CD4-positive, alpha-beta T cell treated with Interferon alpha-2 for 1 hour (primary cell): ENCODE measurements at regions not wholly inside any gene's neighbourhood (a gene's known extent, or its start where the extent isn't known, plus 50 kb on each side); places are given as distances from the start of the nearest gene placed in this dataset.

ENCODE experiments used
- DNase-seq, 2 donors: peaks; one replicate each; pipeline ENCODE4 v3.0.0-alpha.2; 2020 to 2022

DNA sequence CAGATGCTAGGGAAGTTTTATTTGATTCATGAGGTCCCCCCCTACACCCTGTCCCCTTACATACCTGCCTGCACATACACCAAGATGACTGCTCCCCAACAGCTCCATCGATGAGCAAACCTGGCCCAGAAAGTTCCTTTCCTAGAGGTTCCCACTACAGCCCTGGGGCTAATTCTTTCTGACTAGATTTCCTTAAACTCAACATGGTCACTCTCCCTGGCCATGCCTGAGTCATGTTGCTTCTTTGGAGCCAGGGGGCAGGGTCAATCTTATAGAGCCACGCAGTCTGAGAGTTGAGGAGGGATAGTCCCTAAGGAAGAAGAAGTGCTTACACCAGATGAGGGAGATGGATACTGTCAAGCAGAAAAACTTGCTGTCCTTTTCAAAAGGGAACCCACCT is 67.7 kb upstream of the GLI2 start:
- no peak for DNase-seq

DNA sequence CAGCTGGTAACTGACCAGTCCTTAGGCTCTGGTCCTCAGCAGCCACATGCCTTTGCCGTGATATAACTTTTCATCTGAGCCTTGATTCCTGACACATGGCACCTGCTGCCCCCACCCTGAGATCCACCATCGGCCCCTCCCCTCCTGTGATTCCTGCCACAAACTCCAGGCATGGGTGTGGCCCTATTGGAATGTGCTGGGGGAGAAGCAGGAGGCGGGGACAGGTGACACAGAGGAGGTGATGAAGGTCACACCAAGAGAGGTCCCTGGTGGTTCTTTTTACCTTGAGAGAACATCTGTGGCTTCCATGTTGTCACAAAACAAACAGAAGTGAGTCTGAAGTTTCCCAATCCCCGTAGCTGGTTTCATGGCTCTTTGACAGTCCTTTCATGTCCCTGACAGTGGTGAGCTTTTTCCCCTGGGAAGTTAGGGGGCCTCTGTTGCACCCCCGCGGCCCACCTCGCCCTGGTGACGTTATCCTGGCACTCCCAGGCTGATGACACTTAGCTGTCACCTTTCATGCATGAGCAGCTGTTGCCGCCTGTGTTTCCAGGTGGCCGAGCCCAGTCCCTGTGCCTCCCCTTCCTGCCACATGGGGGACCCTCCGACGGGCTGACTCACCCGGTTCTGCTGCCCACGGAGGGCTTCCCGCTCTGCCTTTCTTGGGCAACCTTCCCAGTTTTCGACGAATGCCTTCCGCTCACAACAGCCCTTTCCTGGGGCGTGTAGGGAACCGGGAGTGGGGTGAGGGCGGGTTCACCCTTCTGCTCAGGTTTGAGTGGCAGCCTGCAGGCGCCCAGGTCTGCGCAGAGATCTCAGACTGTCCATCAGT is 66.3 kb upstream of the GLI2 start:
- DNase-seq: no peak

DNA sequence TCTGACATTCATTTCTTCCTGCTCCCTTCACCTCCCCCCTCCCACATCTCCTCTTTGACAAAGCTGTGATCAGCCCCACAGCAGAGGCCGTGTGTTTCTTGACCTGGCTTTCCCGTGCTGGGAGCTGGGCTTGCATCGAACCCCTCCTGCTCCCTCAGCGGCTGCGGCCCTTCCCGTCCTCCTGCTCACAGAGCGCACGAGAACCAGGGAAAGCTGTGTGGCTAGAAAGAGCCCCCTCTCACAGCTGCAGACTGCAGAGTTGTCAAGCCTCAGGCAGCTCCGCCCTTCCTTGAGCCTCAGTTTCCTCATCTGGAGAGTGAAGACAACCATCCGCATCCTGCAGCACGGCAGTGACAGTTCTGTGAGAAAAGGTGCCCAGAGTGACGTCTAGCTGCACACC is 65.7 kb upstream of the GLI2 start:
- no peak for DNase-seq

DNA sequence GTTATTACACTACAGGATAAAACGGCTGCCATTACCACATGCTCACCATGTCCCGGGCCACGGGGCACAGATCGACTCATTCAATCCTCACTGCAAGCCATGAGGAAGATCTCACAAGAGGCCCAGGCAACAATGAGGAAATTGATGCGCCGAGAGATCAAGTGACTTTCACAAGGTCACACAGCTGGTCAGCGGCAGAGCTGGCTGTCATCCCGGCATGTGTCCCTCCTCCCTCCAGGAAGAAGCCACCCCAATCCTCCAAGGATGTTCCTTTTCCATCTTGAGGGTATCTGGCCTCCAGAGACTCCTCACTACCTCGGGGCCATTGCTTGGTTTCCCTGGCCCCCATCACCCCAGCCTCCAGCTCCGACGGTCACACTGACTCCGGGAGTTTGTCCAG is 65.3 kb upstream of the GLI2 start:
- DNase-seq: no peak

DNA sequence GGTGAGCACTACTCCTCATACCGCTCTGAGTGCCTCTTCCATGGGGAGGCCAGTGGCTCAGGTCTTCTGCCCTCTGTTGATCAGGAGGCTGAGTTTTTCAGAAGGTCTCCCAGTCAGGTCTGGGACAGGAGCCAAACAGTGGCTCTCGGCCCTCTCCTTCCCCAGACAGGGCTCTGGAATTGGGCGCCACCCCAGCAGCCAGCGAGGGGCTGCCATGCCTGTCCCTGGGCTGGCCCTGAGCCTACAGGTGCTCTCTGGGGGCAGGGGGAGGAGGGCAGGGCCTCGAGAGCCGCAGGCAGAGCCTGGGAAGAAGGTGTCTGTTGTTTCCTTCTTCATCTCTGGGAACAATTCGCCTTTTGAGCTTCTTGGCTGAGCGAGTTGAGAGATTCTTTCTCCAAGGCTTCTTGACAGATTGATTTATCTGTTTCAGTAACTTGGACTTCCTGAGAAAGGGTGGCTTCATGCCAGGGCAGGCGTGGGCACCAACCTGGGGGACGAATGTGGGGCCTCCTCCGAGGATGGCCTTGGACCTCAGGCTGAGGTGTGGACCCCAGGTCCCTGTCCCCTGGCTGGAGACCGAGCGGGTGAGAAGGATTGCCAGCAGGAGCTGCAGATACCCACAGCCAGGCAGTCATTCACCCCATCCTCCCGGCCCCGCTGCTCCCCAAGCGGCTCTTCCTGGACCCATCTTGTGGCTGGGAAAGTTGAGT is 64.7 kb upstream of the GLI2 start:
- DNase-seq: no peak

DNA sequence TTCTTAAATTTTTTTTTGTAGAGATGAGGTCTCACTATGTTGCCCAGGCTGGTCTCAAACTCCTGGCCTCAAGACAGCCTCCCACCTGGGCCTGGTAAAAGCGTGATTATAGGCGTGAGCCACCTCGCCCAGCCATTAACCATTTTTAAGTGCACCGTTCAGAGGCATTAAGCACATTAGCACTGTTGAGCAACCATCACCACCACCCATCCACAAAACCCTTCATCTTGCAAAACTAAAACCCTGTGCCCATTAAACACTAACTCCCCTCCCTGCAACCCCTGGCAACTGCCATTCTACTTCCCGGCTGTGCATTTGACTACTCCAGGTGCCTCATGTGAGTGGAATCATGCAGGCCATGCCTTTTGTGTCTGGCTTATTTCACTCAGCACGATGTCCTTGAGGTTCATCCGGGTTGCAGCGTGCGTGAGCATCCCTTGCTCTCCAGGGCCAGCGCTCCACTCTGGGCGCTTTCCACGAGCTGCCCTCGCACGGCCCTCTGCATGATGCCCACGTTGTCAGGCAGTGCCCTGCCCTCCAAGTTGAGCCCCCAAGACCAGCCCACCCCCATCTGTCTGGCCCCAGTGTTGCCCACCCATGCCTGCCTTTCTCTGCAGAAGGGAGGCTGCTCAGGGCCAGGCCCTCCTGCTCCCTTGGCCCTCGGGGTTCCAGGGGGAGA is 63.0 kb upstream of the GLI2 start:
- no peak for DNase-seq

DNA sequence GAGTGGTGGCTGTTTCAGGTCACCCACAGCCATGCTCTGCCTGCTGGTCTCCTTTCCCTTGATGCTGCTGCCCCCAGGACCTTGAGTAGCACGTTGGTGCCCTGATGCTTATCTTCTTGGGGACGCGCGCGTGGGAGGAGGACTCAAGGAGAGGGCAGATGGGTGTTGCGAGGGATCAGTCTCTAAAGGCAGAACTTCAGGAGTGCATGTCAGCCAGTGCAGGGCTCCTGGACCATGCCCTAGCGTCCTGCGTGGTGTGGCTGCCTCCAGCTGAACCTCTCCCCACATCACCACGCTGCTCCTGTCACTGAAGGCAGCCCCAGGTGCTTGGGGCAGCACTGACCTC is 62.5 kb upstream of the GLI2 start:
- no peak for DNase-seq

DNA sequence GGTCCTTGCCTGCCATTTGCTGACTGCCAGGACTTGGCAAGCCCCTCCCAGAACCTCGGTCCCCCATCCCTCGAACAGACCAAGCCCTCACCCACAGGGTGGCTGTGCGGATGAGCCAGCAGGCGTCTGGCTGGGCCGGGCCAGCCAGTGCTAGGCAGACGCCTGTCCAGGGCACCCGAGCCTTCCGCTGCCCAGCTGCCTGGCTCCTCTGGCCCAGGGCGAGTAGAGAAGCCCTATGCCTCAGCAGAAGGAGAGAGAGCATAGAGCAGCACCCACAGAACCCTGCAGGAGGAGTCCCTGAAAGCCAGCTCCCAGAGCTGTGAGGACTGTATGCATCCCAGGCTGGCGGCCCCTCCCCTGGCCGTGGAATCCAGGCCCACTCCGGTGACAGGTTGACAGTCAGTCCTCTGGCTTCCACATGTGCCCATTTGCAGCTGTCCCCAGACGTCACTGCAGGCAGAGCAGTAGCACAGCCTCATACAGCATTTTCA is 62.1 kb upstream of the GLI2 start:
- DNase-seq: no peak

DNA sequence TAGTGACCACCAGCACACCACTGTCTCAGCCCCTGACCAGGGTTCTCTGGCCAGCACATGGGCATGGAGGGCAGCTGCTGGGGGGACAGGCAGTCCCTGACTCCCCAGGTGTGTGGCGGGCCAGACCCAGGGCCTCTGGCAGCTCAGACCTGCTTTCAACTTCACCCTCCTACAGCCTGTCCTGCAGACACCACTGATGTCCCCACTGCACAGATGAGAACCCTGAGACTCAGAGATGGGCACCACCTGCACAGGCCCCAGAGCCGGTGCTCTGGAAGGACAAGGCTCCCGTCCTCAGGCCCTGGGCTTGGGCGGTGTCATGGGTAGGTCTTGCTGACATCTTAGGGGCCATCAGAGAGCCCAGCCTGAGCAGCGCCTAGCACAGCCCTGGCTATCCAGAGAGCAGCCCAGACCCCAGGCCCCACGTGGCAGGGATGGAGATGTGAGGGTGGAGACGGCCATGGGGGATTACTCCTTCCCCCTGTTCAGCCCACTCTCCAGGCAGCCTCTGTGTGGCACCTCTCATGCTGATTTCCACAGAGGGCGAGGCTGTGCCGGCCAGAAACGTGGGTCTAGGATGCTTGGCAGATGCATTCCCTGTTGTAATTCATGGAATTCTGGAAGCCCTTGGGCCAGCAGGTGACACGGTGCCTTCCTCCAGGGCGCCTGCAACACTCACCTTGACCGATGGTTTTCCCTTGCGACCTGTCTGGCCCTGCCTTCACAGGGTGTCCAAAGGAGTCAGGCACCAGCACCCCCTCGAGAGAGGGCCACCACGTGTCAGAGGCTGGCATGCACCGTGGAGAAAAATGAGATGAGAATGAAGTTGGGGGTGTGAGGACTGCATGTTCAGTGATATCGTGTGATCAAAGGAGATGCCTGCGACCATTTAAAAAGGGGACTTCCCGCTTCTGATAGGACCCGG is 61.2 kb upstream of the GLI2 start:
- DNase-seq: no peak

DNA sequence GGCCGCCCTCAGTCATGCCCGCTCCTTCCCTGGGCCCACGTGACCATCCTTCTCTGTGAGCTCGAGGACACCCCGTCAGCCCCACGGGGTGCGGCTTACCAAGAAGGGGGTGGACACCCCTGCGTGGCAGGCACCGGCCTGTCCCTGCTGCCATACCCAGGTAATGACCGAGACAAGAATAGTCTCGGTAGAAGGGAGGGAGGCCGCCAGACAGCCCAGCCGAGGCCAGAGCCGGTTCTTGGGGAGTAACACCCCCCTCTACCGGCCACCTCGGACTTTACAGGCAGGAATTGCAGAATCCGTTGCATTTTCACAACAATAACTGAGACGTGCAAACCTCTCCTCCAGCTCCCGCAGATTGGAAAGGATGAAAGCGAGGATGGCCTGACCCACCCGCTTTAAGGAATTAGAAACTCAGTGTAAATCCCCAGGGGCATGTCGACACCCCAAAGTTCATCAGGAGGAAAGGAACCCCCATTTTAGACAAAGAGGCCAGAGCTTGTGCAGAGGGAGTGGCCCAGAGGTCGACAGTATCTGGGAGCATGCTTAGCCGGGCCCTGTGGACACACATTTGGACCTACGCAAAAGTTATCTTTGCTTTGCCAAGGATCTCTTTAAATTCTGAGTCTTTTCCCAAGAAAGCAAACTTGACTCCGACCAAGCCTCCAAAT is 60.1 kb upstream of the GLI2 start:
- peak; percentile 14 to 36 for DNase-seq

DNA sequence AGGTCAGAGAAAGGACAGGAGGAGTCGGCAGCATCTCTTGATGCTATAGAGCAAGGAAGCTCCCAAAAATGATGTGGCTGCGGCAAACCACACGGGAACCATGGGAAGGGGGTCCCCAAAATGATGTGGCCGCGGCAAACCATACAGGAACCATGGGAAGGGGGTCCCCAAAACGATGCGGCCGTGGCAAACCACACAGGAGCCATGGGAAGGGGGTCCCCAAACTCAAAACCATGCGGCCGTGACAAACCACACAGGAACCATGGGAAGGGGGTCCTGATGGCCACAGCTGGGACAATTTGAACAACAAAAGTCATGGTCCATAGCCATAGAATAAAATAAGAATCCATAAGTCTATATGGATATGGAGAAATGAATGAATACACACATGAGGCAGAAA is 58.4 kb upstream of the GLI2 start:
- no peak for DNase-seq

DNA sequence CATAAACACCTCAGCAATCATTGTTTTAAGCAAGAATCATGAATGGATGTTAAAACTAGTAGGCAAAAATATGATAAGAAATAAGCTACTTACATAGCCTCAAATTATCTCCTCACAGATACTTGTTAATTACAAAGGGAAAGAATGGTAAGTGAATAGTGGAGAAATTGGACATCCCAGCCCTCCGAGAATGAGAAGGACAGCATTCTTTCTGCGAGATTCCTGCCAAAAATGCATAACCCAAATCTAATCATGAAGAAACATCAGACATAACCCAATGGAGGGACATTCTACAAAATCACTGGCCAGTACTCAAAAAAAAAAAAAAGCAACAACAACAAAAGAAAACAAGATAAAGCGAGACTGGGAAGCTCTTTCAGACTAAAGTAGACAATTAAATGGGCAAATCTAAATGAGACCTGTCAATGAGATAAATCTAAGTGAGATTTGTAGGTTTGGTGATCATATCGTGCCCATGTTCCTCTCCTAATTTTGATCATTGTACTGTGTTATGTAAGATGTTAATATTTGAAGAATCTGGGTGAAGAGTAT is 57.9 kb upstream of the GLI2 start:
- no peak for DNase-seq

DNA sequence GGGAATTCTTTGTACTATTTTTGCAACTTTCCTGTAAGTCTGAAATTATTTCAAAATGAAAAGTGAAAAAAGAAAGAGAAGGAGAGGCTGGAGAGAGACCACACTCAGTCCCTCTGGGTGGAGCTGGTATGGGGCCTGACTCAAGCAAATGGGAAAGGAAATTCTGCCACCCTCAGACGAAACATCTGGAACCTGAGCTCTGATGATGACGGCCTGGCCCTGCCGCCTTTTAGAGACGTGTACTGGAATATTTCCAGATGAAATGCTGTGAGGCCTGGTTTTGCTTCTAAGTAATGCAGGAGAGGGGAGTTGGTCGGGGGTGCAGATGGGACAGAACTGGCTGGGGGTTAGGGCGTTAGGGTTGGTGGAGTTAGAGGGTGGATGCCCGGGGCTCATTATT is 57.4 kb upstream of the GLI2 start:
- DNase-seq: no peak

DNA sequence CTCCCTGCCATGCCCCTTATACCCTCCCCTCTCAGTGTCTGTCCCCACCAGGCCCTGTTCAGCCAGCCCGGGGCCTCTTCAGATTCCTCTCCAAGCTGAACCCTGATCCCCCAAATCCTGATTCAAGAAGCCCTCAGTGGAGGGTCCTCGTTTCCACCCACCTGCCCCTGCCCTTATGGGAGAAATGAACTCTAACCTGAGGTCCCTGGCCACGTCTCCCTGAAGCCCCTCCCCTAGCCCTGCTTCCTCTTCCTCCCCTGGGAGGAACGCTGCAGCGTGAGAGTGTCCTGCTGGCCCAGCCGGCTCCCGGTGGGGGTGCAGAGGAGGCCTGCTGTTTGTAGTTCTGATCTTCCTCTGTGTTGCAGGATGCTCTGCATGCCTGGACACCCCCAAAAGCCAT is 56.7 kb upstream of the GLI2 start:
- DNase-seq: no peak

DNA sequence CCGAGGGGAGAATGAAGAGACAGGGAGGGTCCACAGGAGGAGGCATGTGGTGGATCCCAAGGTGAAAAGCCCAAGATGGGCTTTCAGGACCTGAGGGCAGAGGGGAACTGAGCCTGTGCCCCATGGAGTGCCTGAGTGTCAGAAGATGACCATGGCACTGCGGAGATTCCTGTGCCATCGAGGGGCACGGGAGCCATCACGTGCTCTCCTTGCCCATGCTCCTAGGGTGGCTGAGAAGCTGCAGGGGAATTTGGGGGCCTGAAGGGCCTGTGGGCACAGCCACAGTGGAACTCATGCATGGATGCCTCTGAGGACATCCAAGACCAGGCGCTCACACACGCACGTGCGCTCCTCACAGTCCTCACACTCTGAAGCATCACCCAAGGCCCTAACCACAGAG is 56.1 kb upstream of the GLI2 start:
- DNase-seq: no peak

DNA sequence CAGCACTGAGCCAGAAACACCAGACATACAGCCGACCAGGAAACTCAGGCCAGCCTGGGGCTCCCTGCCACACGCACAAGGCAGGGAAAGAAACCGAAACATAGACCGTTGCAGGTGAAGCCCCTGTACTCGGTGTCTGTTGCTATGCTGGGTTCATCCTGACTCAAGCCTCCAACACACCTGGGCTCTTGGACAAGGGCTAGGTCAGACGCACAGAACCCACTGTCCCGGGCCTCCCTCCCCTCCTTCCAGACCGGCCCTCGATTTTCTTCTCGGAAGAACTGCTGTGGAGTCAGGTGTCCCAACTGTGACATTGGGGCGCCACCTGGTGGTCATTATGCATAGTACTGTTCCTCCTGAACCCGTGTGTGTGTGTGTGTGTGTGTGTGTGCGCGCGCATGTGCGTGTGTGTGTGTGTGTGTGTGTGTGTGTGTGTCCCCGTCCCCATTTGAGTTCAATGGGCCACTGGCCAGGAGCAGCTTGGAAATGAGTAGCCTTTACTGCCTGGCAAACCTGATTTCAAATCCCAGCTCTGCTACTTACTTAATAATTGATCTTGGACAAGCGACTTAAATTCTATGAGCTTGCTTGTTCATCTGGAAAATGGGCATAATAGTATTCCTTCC is 55.4 kb upstream of the GLI2 start:
- DNase-seq: peak; percentile 57 to 67

DNA sequence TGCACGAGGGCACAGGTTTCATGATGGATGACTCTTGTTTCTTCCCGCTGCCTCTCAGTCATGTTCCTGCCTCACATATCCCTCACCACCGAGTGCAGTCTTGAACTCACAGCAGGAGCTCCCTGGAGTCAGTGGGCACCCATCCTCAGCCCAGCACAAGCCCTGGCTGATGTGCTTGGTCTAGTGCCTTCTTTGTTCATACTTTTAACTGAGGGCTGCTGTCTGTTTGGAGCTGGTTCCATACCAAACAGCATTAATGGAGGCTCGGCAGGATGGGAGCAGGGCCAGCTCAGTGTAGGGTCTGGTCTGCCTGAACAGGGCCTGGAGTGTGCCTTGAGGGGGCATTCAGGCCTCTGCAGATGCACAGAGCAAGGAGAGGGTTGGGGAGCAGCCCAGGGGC is 54.5 kb upstream of the GLI2 start:
- no peak for DNase-seq

DNA sequence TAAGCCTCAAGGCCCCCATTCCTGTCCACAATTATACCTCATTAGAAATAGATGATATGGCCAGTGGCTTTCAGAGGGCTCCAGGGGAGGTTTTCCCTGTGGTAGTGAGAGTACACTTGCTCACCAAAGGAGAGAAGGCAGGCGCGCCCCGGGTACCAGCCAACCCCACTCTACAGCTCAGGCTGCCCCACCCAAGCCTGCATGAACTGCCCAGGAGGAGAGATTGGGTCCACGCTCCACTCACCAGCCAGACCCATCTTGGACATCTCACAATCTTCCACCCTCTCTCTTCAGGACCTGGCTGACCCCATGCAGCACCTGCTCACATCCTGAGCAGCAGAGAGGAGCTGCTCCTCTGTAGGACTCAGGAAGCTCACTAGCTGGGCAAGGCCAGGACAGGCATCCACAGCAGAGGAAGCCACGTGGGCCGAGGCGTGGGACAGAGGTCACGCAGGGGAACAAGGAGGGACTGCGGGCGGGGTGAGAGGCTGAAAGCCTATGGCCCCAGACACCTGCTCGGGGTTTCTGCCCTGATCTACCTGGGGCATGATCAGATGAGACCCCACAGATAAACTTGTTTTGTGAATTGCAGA is 53.9 kb upstream of the GLI2 start:
- no peak for DNase-seq

DNA sequence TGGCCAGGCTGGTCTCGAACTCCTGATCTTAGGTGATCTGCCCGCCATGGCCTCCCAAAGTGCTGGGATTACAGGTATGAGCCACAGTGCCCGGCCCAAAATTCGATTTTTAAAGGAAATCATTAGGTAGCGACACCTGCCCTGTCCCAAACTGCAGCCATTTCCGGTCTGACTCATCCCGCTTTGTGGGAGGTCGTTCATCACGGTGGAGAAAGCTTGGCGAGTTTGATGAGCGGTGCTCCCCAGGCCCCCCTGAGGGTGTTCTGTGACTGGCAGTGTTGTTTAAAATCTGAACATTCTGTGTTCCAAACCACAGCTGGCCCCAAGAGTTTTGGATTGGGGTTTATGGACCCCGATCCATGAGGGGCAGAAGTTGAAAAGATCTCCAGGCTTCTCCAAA is 53.0 kb upstream of the GLI2 start:
- no peak for DNase-seq

DNA sequence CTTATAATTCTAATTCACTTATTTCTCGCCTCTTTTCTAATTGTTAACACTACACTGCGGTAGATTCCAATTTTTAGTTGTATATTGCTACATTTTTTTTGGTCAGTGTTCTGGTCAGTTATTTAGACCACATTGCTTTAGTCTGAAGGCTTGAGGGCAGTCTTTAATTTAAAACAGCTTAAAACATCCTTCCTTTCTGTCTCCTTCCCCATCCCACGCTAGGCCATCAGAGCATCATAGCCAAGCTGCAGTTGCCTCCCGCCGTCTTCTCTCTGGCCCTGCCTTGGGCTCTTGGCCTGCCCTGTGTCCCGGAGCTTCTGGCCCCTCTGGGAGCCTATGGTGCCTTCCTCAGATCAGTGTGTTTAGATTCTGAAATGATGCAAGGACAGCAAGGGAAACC is 52.6 kb upstream of the GLI2 start:
- no peak for DNase-seq

DNA sequence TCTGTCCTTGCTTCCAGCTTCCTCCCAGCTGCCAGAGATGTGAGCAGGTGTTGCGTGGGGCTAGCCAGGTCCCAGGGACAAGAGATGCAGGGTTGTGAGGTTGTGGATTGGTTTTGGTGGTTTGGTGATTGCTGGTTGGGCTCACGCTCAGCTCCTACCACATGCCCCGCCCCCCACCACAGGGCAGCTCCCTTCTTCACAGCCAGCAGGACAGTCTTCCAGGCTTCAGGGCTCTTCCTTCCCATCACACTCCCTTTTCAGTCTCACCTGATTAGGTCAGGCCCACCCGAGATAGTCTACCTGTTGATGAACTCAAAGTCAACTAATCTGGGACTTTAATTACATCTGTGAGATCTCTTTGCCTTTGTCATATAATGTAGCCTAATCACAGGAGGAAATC is 52.0 kb upstream of the GLI2 start:
- no peak for DNase-seq
